Adrenal gland (tissue), 9 donors: ENCODE measurements at regions not wholly inside any gene's neighbourhood (a gene's known extent, or its start where the extent isn't known, plus 50 kb on each side); places are given as distances from the start of the nearest gene placed in this dataset.

ENCODE experiments used
- DNase-seq, 7 donors: peaks; one replicate each; pipeline ENCODE4 v3.0.0-alpha.2; 2019 to 2020
- H3K27ac ChIP-seq, 5 donors: fragments of 200-600 bp; sonication (generic) in 4 of 5; 1 replicate in 3 of 5; 2 replicates in 2 of 5; pipeline versions ENCODE4 v1.5.1 to v1.8.0; 2016 to 2020; ENCODE audit warnings: mild to moderate bottlenecking in 1 of 5
- H3K27me3 ChIP-seq: fragments of 200-600 bp; 2 replicates; pipeline ENCODE4 v1.8.0; 2021
- H3K36me3 ChIP-seq, 2 donors: fragments of 200-600 bp; replicated peaks in 1 of 2; 1 replicate in 1 of 2; 2 replicates in 1 of 2; pipeline versions ENCODE4 v1.5.1 to v1.8.0; 2018 to 2022
- H3K4me1 ChIP-seq, 2 donors: fragments of 200-600 bp; replicated peaks in 1 of 2; 1 replicate in 1 of 2; 2 replicates in 1 of 2; pipeline versions ENCODE4 v1.5.1 to v1.8.0; 2018 to 2021
- H3K4me3 ChIP-seq, 4 donors: fragments of 200-600 bp; sonication (generic) in 3 of 4; one replicate each; pipeline ENCODE4 v1.5.1; 2016 to 2018
- H3K9me3 ChIP-seq, 3 donors: fragments of 200-600 bp; sonication (generic) in 1 of 3; replicated peaks in 1 of 3; 1 replicate in 2 of 3; 2 replicates in 1 of 3; pipeline versions ENCODE4 v1.5.1 to v1.8.0; 2016 to 2021
- CTCF ChIP-seq, 6 experiments: fragments of 450-650 bp in 4 of 6; fragments of 200-600 bp in 2 of 6; sonication (generic) in 1 of 6; IDR thresholded peaks; 1 replicate in 5 of 6; 2 replicates in 1 of 6; pipeline versions ENCODE4 v1.5.1 to v1.8.0; 2016 to 2021; ENCODE audit warnings: antibody characterized with exemption in 6 of 6, mild to moderate bottlenecking in 2 of 6, moderate library complexity in 1 of 6
- POLR2A ChIP-seq, 2 donors: fragments of 450-650 bp; IDR thresholded peaks; one replicate each; pipeline ENCODE4 v1.6.1; 2017; ENCODE audit warnings: antibody characterized with exemption in 2 of 2, mild to moderate bottlenecking in 2 of 2, moderate library complexity in 1 of 2
- WGBS, 4 donors: extraction: QIAGEN DNeasy Blood & Tissue Kit in 2 of 4; methylation state at CpG; one replicate each; pipeline versions ENCODE4 v1.1.5 to v1.1.7; 2013 to 2017; 5-methylcytosine and 5-hydroxymethylcytosine counted together
- intact Hi-C, 2 donors: fragments of 100-400 bp; cut with DNase I; formaldehyde crosslinking; loops; one replicate each; pipeline versions ENCODE4 v1.14.1 to v1.15.0; 2022 to 2023
- donor health status: healthy with polysubstance abuse.
- donor health status: Bipolar disorder and iron deficiency.
- donor health status: DM: yes; HTN: yes; CAD: no.
- donor health status: DM: no; HTN: no; CAD: no.
- donor health status: DM: no; HTN: no; CAD: no.

GRCh38 chr10:131492211-131492857, 180.8 kb upstream of the TCERG1L start:
- Histone ChIP-seq H3K4me3 (no peak overlapping the region), H3K36me3 (no peaks in the 10 kb centered on the region), H3K27me3 (no peaks in the 10 kb centered on the region), H3K9me3 (no peaks in the 10 kb centered on the region), H3K27ac (no peak overlapping the region), H3K4me1 (no peaks in the 10 kb centered on the region)
- intact Hi-C loops, result no loop called here
- no peak for DNase-seq
- 41 to 60% (median 51%) methylated on average over 9 of the region's 9 CpGs for WGBS, 4 donors
- no peak for TF ChIP-seq POLR2A (IDR thresholded peaks at IDR 0.05)
- TF ChIP-seq CTCF (IDR thresholded peaks at IDR 0.05), result no peak

- H3K36me3 ChIP-seq, result no peaks in the 10 kb centered on the region
- no peak for DNase-seq
- intact Hi-C loops, result no loop called here
- no peaks in the 10 kb centered on the region for H3K27me3 ChIP-seq
- TF ChIP-seq POLR2A (IDR thresholded peaks at IDR 0.05) (no peak), CTCF (IDR thresholded peaks at IDR 0.05) (no peak)
- WGBS, 4 donors, result 82 to 89% (median 87%) methylated on average over 4 of the region's 4 CpGs
- H3K4me3 ChIP-seq, result no peak overlapping the region
- H3K4me1 ChIP-seq, result no peaks in the 10 kb centered on the region
- H3K27ac ChIP-seq, result no peak overlapping the region
- no peaks in the 10 kb centered on the region for H3K9me3 ChIP-seq
These were observed 181.9 kb upstream of the TCERG1L start for GRCh38 chr10:131493432-131493831.

- no peaks in the 10 kb centered on the region for H3K27me3 ChIP-seq
- no peak for DNase-seq
- no peaks in the 10 kb centered on the region for H3K36me3 ChIP-seq
- no peak for TF ChIP-seq CTCF (IDR thresholded peaks at IDR 0.05)
- TF ChIP-seq POLR2A (IDR thresholded peaks at IDR 0.05), result no peak
- no peaks in the 10 kb centered on the region for H3K9me3 ChIP-seq
- no peaks in the 10 kb centered on the region for H3K4me1 ChIP-seq
- H3K27ac ChIP-seq, result no peak overlapping the region
- no peak overlapping the region for H3K4me3 ChIP-seq
- intact Hi-C loops, result no loop called here
- 88 to 100% (median 90%) methylated on average over 2 to 5 of the region's 5 CpGs for WGBS, 4 donors
These were observed 182.9 kb upstream of the TCERG1L start for GRCh38 chr10:131494451-131494850.

- no peak overlapping the region for H3K4me3 ChIP-seq
- intact Hi-C loops, result no loop called here
- TF ChIP-seq POLR2A (IDR thresholded peaks at IDR 0.05) (no peak), CTCF (IDR thresholded peaks at IDR 0.05) (no peak)
These were observed 183.7 kb upstream of the TCERG1L start for GRCh38 chr10:131495224-131495623.

More at GRCh38 chr10:131495224-131495623, 183.7 kb upstream of the TCERG1L start:
- 60 to 78% (median 71%) methylated on average over 4 of the region's 4 CpGs for WGBS, 4 donors
- no peaks in the 10 kb centered on the region for H3K27me3 ChIP-seq
- H3K9me3 ChIP-seq, result no peaks in the 10 kb centered on the region
- H3K27ac ChIP-seq, result no peak overlapping the region
- no peaks in the 10 kb centered on the region for H3K4me1 ChIP-seq
- DNase-seq, result no peak
- H3K36me3 ChIP-seq, result no peaks in the 10 kb centered on the region
